ENCODE measurements at regions not wholly inside any gene's neighbourhood (a gene's known extent, or its start where the extent isn't known, plus 50 kb on each side); places are given as distances from the start of the nearest gene placed in this dataset.

- no peak overlapping the region for H3K4me3 Mint-ChIP-seq (ENCODE audit: unreplicated experiment)
- Histone ChIP-seq H3K9me3 (0 out of 2 replicates have a peak, but pooled peaks cover 5% of the 10 kb centered on the region), H3K4me3 (ENCODE audit: low read depth, low read length) (no peak overlapping the region), H3K27me3 (replicated peaks; ENCODE audit: control insufficient read depth, insufficient read depth, low read length) (no peaks in the 10 kb centered on the region), H3K36me3 (ENCODE audit: control insufficient read depth, insufficient read depth, low read length) (no peaks in the 10 kb centered on the region), H3K4me1 (peaks cover 3% of the 10 kb centered on the region; the same call in 1 of the 2 replicates)
- H3K27ac Mint-ChIP-seq (ENCODE audit: unreplicated experiment), result no peak overlapping the region
- POLR2A ChIA-PET, result no interaction called here
- H3K9me3 Mint-ChIP-seq (ENCODE audit: unreplicated experiment), result peaks cover 9% of the 10 kb centered on the region
- H3K4me1 Mint-ChIP-seq (ENCODE audit: low read depth, unreplicated experiment), result no peaks in the 10 kb centered on the region
- intact Hi-C loops (cut with micrococcal nuclease; ENCODE audit: unreplicated experiment), result no loop called here
- no TSS peak for BruUV-seq (replicated peaks)
- DNase-seq, result no peak
- no peaks in the 10 kb centered on the region for H3K36me3 Mint-ChIP-seq (ENCODE audit: insufficient read depth, unreplicated experiment)
- CTCF ChIA-PET, result no interaction called here
- no peaks in the 10 kb centered on the region for H3K27me3 Mint-ChIP-seq (ENCODE audit: insufficient read depth, unreplicated experiment)
- no peak for TF ChIP-seq CTCF (IDR thresholded peaks at IDR 0.05; ENCODE audit: insufficient read depth in 1 of 2, low read depth in 1 of 2, low read length in 1 of 2, severe bottlenecking in 1 of 2, unreplicated experiment in 1 of 2)
Measured at GRCh38 chr4:116512552-116512951, 572.8 kb downstream of the TRAM1L1 start.

DNA sequence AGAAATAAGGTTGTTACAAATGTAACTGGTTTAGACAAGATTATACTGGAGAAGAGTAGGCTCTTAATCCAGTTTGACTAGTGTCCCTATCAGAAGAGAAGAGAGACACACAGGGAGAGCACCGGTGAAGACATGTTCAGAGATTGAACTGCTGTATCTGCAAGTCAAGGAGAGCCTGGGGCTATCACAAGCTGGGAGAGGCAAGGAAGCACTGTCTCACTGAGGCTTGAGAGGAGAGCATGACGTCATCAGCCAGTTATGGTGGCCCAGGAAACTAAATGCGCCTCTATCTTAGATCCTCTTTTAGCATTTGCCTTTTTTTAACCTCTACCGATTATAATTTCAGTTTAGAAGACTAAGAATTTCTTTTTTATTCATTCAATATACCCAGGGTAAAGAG is 583.4 kb downstream of the TRAM1L1 start:
- no peak for TF ChIP-seq CTCF (IDR thresholded peaks at IDR 0.05; ENCODE audit: insufficient read depth in 1 of 2, low read depth in 1 of 2, low read length in 1 of 2, severe bottlenecking in 1 of 2, unreplicated experiment in 1 of 2)
- DNase-seq, result peak in 1 of 2 experiments; percentile 38
- no peaks in the 10 kb centered on the region for H3K4me1 ChIP-seq
- H3K27me3 ChIP-seq (replicated peaks; ENCODE audit: control insufficient read depth, insufficient read depth, low read length), result no peaks in the 10 kb centered on the region
- Mint-ChIP-seq H3K9me3 (ENCODE audit: unreplicated experiment) (no peaks in the 10 kb centered on the region), H3K4me3 (ENCODE audit: unreplicated experiment) (no peak overlapping the region), H3K27me3 (ENCODE audit: insufficient read depth, unreplicated experiment) (peaks cover 8% of the 10 kb centered on the region), H3K4me1 (ENCODE audit: low read depth, unreplicated experiment) (no peaks in the 10 kb centered on the region), H3K36me3 (ENCODE audit: insufficient read depth, unreplicated experiment) (no peaks in the 10 kb centered on the region), H3K27ac (ENCODE audit: unreplicated experiment) (no peak overlapping the region)
- intact Hi-C loops (cut with micrococcal nuclease; ENCODE audit: unreplicated experiment), result no loop called here
- H3K9me3 ChIP-seq, result no peaks in the 10 kb centered on the region
- no peak overlapping the region for H3K4me3 ChIP-seq (ENCODE audit: low read depth, low read length)
- no peaks in the 10 kb centered on the region for H3K36me3 ChIP-seq (ENCODE audit: control insufficient read depth, insufficient read depth, low read length)
- BruUV-seq (replicated peaks), result no TSS peak
- POLR2A ChIA-PET, result no interaction called here
- CTCF ChIA-PET, result no interaction called here

GRCh38 chr4:116500225-116500624 is 585.2 kb downstream of the TRAM1L1 start:
- no peak for DNase-seq
- Histone ChIP-seq H3K36me3 (ENCODE audit: control insufficient read depth, insufficient read depth, low read length) (no peaks in the 10 kb centered on the region), H3K4me1 (no peaks in the 10 kb centered on the region), H3K4me3 (ENCODE audit: low read depth, low read length) (no peak overlapping the region), H3K27me3 (replicated peaks; ENCODE audit: control insufficient read depth, insufficient read depth, low read length) (no peaks in the 10 kb centered on the region), H3K9me3 (no peaks in the 10 kb centered on the region)
- no TSS peak for BruUV-seq (replicated peaks)
- TF ChIP-seq CTCF (IDR thresholded peaks at IDR 0.05; ENCODE audit: insufficient read depth in 1 of 2, low read depth in 1 of 2, low read length in 1 of 2, severe bottlenecking in 1 of 2, unreplicated experiment in 1 of 2), result no peak
- no peaks in the 10 kb centered on the region for H3K36me3 Mint-ChIP-seq (ENCODE audit: insufficient read depth, unreplicated experiment)
- peaks cover 8% of the 10 kb centered on the region for H3K27me3 Mint-ChIP-seq (ENCODE audit: insufficient read depth, unreplicated experiment)
- no peak overlapping the region for H3K4me3 Mint-ChIP-seq (ENCODE audit: unreplicated experiment)
- H3K27ac Mint-ChIP-seq (ENCODE audit: unreplicated experiment), result no peak overlapping the region
- ChIA-PET POLR2A (no interaction called here), CTCF (no interaction called here)
- no peaks in the 10 kb centered on the region for H3K9me3 Mint-ChIP-seq (ENCODE audit: unreplicated experiment)
- H3K4me1 Mint-ChIP-seq (ENCODE audit: low read depth, unreplicated experiment), result no peaks in the 10 kb centered on the region
- intact Hi-C loops (cut with micrococcal nuclease; ENCODE audit: unreplicated experiment), result no loop called here
